HepG2 (cell line): ENCODE measurements at regions not wholly inside any gene's neighbourhood (a gene's known extent, or its start where the extent isn't known, plus 50 kb on each side); places are given as distances from the start of the nearest gene placed in this dataset.

Experiments used
- ATAC-seq: fragments of 200-7000 bp; cut with Tn5 transposase; 3 replicates; pipeline ENCODE4 v1.9.1; 2020; ENCODE audit warnings: mild to moderate bottlenecking, moderate library complexity
- BruUV-seq: library from RNA; stranded (reverse); fragments of 400-500 nt; replicated peaks from 2 replicates; lab custom pipeline; 2021; lab: Mats Ljungman, UMichigan
- CTCF ChIA-PET: fragments of 300-600 bp; formaldehyde crosslinking; extraction: SDS; loops from one replicate; lab custom pipeline; 2021; ENCODE audit warnings: low total read pairs, inconsistent platforms, low intra/inter-chr PET ratio; lab: Yijun Ruan, JAX
- POLR2A ChIA-PET: fragments of 350-600 bp; sonication (Branson Sonifier 250); formaldehyde crosslinking; loops from one replicate; lab custom pipeline; 2020; ENCODE audit warnings: antibody characterized with exemption, inconsistent platforms; lab: Yijun Ruan, JAX
- DNase-seq: peaks from one replicate; pipeline ENCODE4 v3.0.0-alpha.2; 2015; ENCODE audit warnings: low spot score
- FAIRE-seq: peaks from 3 replicates; lab custom pipeline; 2011; peaks lifted over from hg19 to GRCh38; lab: Jason Lieb, UNC
- H2AFZ ChIP-seq: one replicate; pipeline ENCODE4 v1.6.1; 2011; ENCODE audit warnings: low read length, inconsistent platforms
- H3K27ac ChIP-seq: fragments of 300-600 bp; 3 replicates; pipeline ENCODE4 v1.8.0; 2011; ENCODE audit warnings: mixed run types, mild to moderate bottlenecking, mixed read lengths, low read length, inconsistent platforms; ENCODE audit not compliant: insufficient read depth; ENCODE audit errors: extremely low read length
- H3K27me3 ChIP-seq, 2 experiments: fragments of 200-600 bp in 1 of 2; 2 replicates in 1 of 2; 3 replicates in 1 of 2; pipeline versions ENCODE4 v1.6.0 to v1.8.0; 2011; ENCODE audit warnings: low read length in 2 of 2, mild to moderate bottlenecking in 2 of 2, moderate library complexity in 2 of 2, inconsistent platforms in 1 of 2; ENCODE audit not compliant: insufficient read depth in 2 of 2, control insufficient read depth in 1 of 2
- H3K36me3 ChIP-seq, 2 experiments: fragments of 200-600 bp in 1 of 2; replicated peaks in 1 of 2; 2 replicates in 1 of 2; 3 replicates in 1 of 2; pipeline versions ENCODE4 v1.5.1 to v1.8.0; 2011; ENCODE audit warnings: low read length in 2 of 2, inconsistent platforms in 1 of 2; ENCODE audit not compliant: insufficient read depth in 2 of 2, control insufficient read depth in 1 of 2
- H3K4me1 ChIP-seq: 2 replicates; pipeline ENCODE4 v1.5.1; 2012; ENCODE audit warnings: low read length, inconsistent platforms; ENCODE audit not compliant: insufficient read depth
- H3K4me2 ChIP-seq: 2 replicates; pipeline ENCODE4 v1.6.0; 2011; ENCODE audit warnings: low read depth, low read length, inconsistent platforms
- H3K4me3 ChIP-seq, 3 experiments: fragments of 200-600 bp in 1 of 3; sonication (generic), shearing (Covaris generic) in 1 of 3; replicated peaks in 1 of 3; 2 replicates each; pipeline ENCODE4 v1.5.1; 2011 to 2016; ENCODE audit warnings: low read length in 3 of 3, inconsistent platforms in 2 of 3, low read depth in 2 of 3, mild to moderate bottlenecking in 2 of 3, control low read depth in 1 of 3, mixed read lengths in 1 of 3; ENCODE audit not compliant: insufficient read depth in 1 of 3
- H3K79me2 ChIP-seq: one replicate; pipeline ENCODE4 v1.6.1; 2011; ENCODE audit warnings: low read length, inconsistent platforms; ENCODE audit not compliant: insufficient read depth
- H3K9ac ChIP-seq: 2 replicates; pipeline ENCODE4 v1.6.0; 2011; ENCODE audit warnings: mild to moderate bottlenecking, low read depth, low read length, inconsistent platforms; ENCODE audit not compliant: insufficient read depth
- H3K9me3 ChIP-seq: 2 replicates; pipeline ENCODE4 v1.5.1; 2012; ENCODE audit warnings: mild to moderate bottlenecking, low read length
- H4K20me1 ChIP-seq: 2 replicates; pipeline ENCODE4 v1.6.0; 2011; ENCODE audit warnings: inconsistent platforms, mild to moderate bottlenecking, low read length, moderate library complexity; ENCODE audit not compliant: insufficient read depth
- BCL6 ChIP-seq: IDR thresholded peaks from 2 replicates; pipeline ENCODE4 v1.6.1; 2016; ENCODE audit warnings: missing genetic modification reagents, missing compliant biosample characterization
- BHLHE40 ChIP-seq: IDR thresholded peaks from 2 replicates; pipeline ENCODE4 v1.6.1; 2011; ENCODE audit warnings: low read length, improper control_type of control experiment
- CERS6 ChIP-seq: sonication (generic); formaldehyde crosslinking; IDR thresholded peaks from 2 replicates; pipeline ENCODE4 v1.5.0; 2020; ENCODE audit warnings: missing genetic modification reagents
- HOXA3 ChIP-seq: sonication (generic); formaldehyde crosslinking; IDR thresholded peaks from 2 replicates; pipeline ENCODE4 v1.5.0; 2020; ENCODE audit warnings: missing genetic modification reagents
- KDM4B ChIP-seq: sonication (generic); formaldehyde crosslinking; IDR thresholded peaks from 2 replicates; pipeline ENCODE4 v1.4.0; 2020; ENCODE audit warnings: missing genetic modification reagents
- LCORL ChIP-seq, 2 experiments: fragments of 450-650 bp in 1 of 2; sonication (generic) in 1 of 2; formaldehyde crosslinking in 1 of 2; IDR thresholded peaks; 2 replicates each; pipeline versions ENCODE4 v1.5.0 to v1.6.1; 2017 to 2020; ENCODE audit warnings: antibody characterized with exemption in 1 of 2, missing genetic modification reagents in 1 of 2
- MAFF ChIP-seq: IDR thresholded peaks from 2 replicates; pipeline ENCODE4 v1.6.1; 2011; ENCODE audit warnings: low read depth, low read length, improper control_type of control experiment
- MAFG ChIP-seq: sonication (generic); formaldehyde crosslinking; IDR thresholded peaks from 2 replicates; pipeline ENCODE4 v1.5.1; 2020; ENCODE audit warnings: mild to moderate bottlenecking, missing genetic modification reagents
- MAFK ChIP-seq, 2 experiments: IDR thresholded peaks in 1 of 2; conservative IDR thresholded peaks in 1 of 2; 2 replicates each; pipeline ENCODE4 v1.6.1; 2011; ENCODE audit warnings: improper control_type of control experiment in 2 of 2, low read length in 2 of 2
- PCBP2 ChIP-seq: fragments of 200-400 bp; formaldehyde crosslinking; optimal IDR thresholded peaks from 2 replicates; pipeline ENCODE3; 2018; ENCODE audit warnings: low read length, low read depth; ENCODE audit not compliant: poor library complexity, severe bottlenecking
- SNRNP70 ChIP-seq: fragments of 200-400 bp; formaldehyde crosslinking; IDR thresholded peaks from 2 replicates; pipeline ENCODE4 v1.6.1; 2017; ENCODE audit warnings: mild to moderate bottlenecking, low read depth, low read length, moderate library complexity
- SPEN ChIP-seq: sonication (generic); formaldehyde crosslinking; IDR thresholded peaks from 2 replicates; pipeline ENCODE4 v1.5.1; 2020; ENCODE audit warnings: low read depth, mild to moderate bottlenecking, missing genetic modification reagents
- ZFP90 ChIP-seq: sonication (generic); formaldehyde crosslinking; IDR thresholded peaks from 2 replicates; pipeline ENCODE4 v1.8.0; 2022; ENCODE audit warnings: missing genetic modification reagents, mild to moderate bottlenecking, inconsistent platforms, borderline replicate concordance
- ZNF274 ChIP-seq: sonication (generic); formaldehyde crosslinking; IDR thresholded peaks from 2 replicates; pipeline ENCODE4 v1.5.1; 2020; ENCODE audit warnings: mild to moderate bottlenecking, missing genetic modification reagents
- ZNF510 ChIP-seq: sonication (generic); formaldehyde crosslinking; IDR thresholded peaks from 2 replicates; pipeline ENCODE4 v1.4.0; 2020; ENCODE audit warnings: low read depth, mild to moderate bottlenecking, missing genetic modification reagents
- ZNF674 ChIP-seq: sonication (generic); formaldehyde crosslinking; IDR thresholded peaks from 2 replicates; pipeline ENCODE4 v1.5.0; 2020; ENCODE audit warnings: low read depth, mild to moderate bottlenecking, missing genetic modification reagents
- ZNF878 ChIP-seq: sonication (generic); formaldehyde crosslinking; IDR thresholded peaks from 2 replicates; pipeline ENCODE4 v1.8.1; 2023; ENCODE audit warnings: mild to moderate bottlenecking, missing genetic modification reagents, moderate library complexity
- WGBS: methylation state at CpG from one replicate; pipeline ENCODE4 v1.1.6; 2017; ENCODE audit warnings: low lambda C conversion rate; 5-methylcytosine and 5-hydroxymethylcytosine counted together
- in situ Hi-C: cut with HindIII; loops from 2 replicates; pipeline ENCODE4 v1.10.0; 2017; ENCODE audit warnings: low pct_unique_long_range_greater_than_20kb; ENCODE audit not compliant: extremely low pct_ligation_motif_present
- intact Hi-C: fragments of 100-400 bp; cut with micrococcal nuclease; formaldehyde crosslinking; loops from one replicate; pipeline ENCODE4 v1.10.0; 2022; ENCODE audit not compliant: unreplicated experiment
- TF ChIP-seq, protein P1 (sequence below): sonication (generic); formaldehyde crosslinking; IDR thresholded peaks from 2 replicates; pipeline ENCODE4 v1.8.0; 2022; ENCODE audit warnings: missing genetic modification reagents, mild to moderate bottlenecking, borderline replicate concordance

DNA sequence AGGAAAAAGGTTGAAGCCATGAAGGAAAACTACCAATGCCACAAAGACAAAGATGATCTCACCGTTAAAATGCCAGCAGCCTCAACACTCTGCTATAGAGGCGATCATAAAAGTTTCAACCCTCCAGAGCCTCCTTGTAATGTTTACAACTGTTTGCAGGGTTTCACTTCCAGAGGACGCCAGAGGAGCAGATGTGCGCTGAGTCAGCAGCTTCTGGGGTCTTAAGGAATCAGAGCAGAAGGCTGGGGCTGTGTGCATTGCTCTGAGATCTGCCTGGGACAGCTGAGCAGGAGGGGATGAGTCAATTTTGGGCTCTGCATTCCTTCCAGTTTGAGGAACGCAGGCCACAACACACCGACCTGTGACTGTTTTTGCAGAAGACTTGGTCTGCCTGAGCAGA, 98.3 kb downstream of the TMEM130 start:
- POLR2A ChIA-PET: no interaction called here
- intact Hi-C loops (no loop called here), in situ Hi-C loops (no loop called here)
- Histone ChIP-seq H3K79me2 (no peaks in the 10 kb centered on the region), H3K4me3 (peak overlapping the region in 1 of 3 experiments; percentile 19; a peak in 1 of 6 replicates), H3K9me3 (no peaks in the 10 kb centered on the region), H3K9ac (no peak overlapping the region), H2AFZ (no peak overlapping the region), H3K27me3 (peaks cover 0 to 3% of the 10 kb centered on the region in 2 experiments; a peak in 1 of 5 replicates), H3K27ac (no peak overlapping the region), H4K20me1 (no peaks in the 10 kb centered on the region), H3K4me1 (peaks cover 22% of the 10 kb centered on the region), H3K4me2 (peak overlapping the region; percentile 67), H3K36me3 (no peaks in the 10 kb centered on the region)
- FAIRE-seq: no peak
- TF ChIP-seq ZNF878 (no peak), BHLHE40 (no peak), MAFG (CRISPR knock-in tag) (peak; percentile 53; the same call in 1 of the 2 replicates), ZFP90 (CRISPR knock-in tag) (no peak), CERS6 (CRISPR knock-in tag) (no peak), PCBP2 (no peak), MAFF (peak; percentile 87), BCL6 (CRISPR knock-in tag) (no peak), MAFK (conservative IDR thresholded peaks at IDR 0.05 in 1 of 2, IDR thresholded peaks at IDR 0.05 in 1 of 2; ENCODE audit: low read length in 2 of 2) (peak; percentile 87 to 89), LCORL (IDR thresholded peaks at IDR 0.05) (no peak), LCORL (CRISPR knock-in tag; IDR thresholded peaks at IDR 0.05) (no peak), SPEN (CRISPR knock-in tag) (no peak), ZNF510 (no peak), HOXA3 (CRISPR knock-in tag) (no peak), KDM4B (no peak), ZNF274 (CRISPR knock-in tag) (no peak), SNRNP70 (no peak), ZNF674 (CRISPR knock-in tag) (no peak)
- TF ChIP-seq, protein P1, sequence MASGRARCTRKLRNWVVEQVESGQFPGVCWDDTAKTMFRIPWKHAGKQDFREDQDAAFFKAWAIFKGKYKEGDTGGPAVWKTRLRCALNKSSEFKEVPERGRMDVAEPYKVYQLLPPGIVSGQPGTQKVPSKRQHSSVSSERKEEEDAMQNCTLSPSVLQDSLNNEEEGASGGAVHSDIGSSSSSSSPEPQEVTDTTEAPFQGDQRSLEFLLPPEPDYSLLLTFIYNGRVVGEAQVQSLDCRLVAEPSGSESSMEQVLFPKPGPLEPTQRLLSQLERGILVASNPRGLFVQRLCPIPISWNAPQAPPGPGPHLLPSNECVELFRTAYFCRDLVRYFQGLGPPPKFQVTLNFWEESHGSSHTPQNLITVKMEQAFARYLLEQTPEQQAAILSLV (CRISPR knock-in tag): no peak
- CTCF ChIA-PET: no interaction called here
- no TSS peak for BruUV-seq
- DNase-seq: no peak
- WGBS: 37% methylated on average over 6 of the region's 6 CpGs
- ATAC-seq: peak; percentile 32
